Ovary (tissue), 7 donors: ENCODE measurements at regions not wholly inside any gene's neighbourhood (a gene's known extent, or its start where the extent isn't known, plus 50 kb on each side); places are given as distances from the start of the nearest gene placed in this dataset.

ENCODE experiments used
- DNase-seq, 5 donors: peaks; one replicate each; pipeline ENCODE4 v3.0.0-alpha.2; 2019 to 2020
- H3K27ac ChIP-seq, 2 donors: fragments of 200-600 bp; one replicate each; pipeline versions ENCODE4 v1.5.1 to v1.8.0; 2019 to 2022
- H3K27me3 ChIP-seq: fragments of 200-600 bp; one replicate; pipeline ENCODE4 v1.8.0; 2022
- H3K36me3 ChIP-seq: fragments of 200-600 bp; sonication (generic); one replicate; pipeline ENCODE4 v1.5.1; 2019
- H3K4me1 ChIP-seq: one replicate; pipeline ENCODE4 v1.8.1; 2013; ENCODE audit warnings: mild to moderate bottlenecking, moderate library complexity; ENCODE audit not compliant: insufficient read depth
- H3K4me3 ChIP-seq: fragments of 200-600 bp; sonication (generic); one replicate; pipeline ENCODE4 v1.5.1; 2017
- H3K9me3 ChIP-seq, 2 donors: fragments of 200-600 bp in 1 of 2; sonication (generic) in 1 of 2; one replicate each; pipeline versions ENCODE4 v1.5.1 to v1.8.1; 2013 to 2019; ENCODE audit warnings: mild to moderate bottlenecking in 1 of 2, moderate library complexity in 1 of 2
- EP300 ChIP-seq: sonication (generic); formaldehyde crosslinking; IDR thresholded peaks from one replicate; pipeline ENCODE4 v1.6.1; 2017; ENCODE audit warnings: antibody characterized with exemption
- POLR2A ChIP-seq: fragments of 450-650 bp; IDR thresholded peaks from one replicate; pipeline ENCODE4 v1.6.1; 2017; ENCODE audit warnings: antibody characterized with exemption, mild to moderate bottlenecking, moderate library complexity
- WGBS, 3 donors: extraction: QIAGEN DNeasy Blood & Tissue Kit in 1 of 3; methylation state at CpG; one replicate each; pipeline versions ENCODE4 v1.1.5 to v1.1.7; 2013 to 2017; 5-methylcytosine and 5-hydroxymethylcytosine counted together
- intact Hi-C, 4 donors: fragments of 100-400 bp; cut with DNase I; formaldehyde crosslinking; loops; one replicate each; pipeline versions ENCODE4 v1.11.0 to v1.15.1; 2022 to 2023
- TF ChIP-seq, protein P1 (sequence below), 3 donors: fragments of 450-650 bp in 2 of 3; fragments of 200-600 bp in 1 of 3; IDR thresholded peaks; one replicate each; pipeline versions ENCODE4 v1.5.1 to v1.8.0; 2016 to 2022; ENCODE audit warnings: antibody characterized with exemption in 3 of 3, mild to moderate bottlenecking in 1 of 3
- donor health status: DM: no; HTN: no; CAD: no; lungs with moderate emphysema.
- donor health status: DM: no; HTN: no; CAD: no.
- donor health status: Bipolar disorder and iron deficiency.
- donor health status: DM: no; HTN: no; CAD: no.
- donor health status: DM: yes; HTN: yes; CAD: no.

DNA sequence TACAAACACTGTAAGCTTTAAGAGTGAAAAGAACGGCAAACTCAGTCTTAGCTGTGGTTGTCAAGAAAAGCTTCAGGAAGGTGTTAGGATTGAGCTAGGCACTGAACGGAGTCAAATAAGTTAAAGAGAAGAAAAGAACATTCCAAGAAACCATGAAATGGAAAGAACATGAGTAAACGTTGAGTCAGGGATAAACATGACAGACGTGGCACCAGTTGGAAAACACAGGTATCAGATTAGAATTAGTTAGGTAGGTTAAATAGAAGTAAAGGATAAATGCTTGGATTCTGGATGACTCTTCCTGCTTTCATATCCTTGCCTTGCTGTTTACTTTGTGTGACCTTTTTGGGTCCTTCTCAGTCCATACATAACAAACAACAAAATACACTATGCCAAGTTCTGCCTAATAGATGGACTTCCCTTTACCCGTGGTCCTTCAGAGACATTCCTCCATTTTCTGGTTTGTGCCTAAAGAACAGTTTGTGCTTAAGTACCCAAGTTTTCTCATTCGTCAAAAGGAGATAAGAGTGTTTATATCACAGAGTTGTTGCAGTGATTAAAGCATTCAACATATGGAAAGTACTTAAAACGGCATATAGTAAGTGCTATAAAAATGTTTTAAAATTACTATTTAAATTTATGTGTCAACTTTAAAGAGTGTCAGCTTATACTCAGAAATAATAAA is 446.9 kb downstream of the TMA16 start:
- WGBS, 3 donors = 64 to 74% (median 68%) methylated on average over 7 of the region's 7 CpGs
- intact Hi-C loops = no loop called here
- no peaks in the 10 kb centered on the region for H3K9me3 ChIP-seq
- no peak for DNase-seq
- H3K4me1 ChIP-seq = no peaks in the 10 kb centered on the region
- no peak overlapping the region for H3K27ac ChIP-seq
- no peaks in the 10 kb centered on the region for H3K27me3 ChIP-seq
- TF ChIP-seq EP300 (no peak), POLR2A (no peak)
- TF ChIP-seq, protein P1, sequence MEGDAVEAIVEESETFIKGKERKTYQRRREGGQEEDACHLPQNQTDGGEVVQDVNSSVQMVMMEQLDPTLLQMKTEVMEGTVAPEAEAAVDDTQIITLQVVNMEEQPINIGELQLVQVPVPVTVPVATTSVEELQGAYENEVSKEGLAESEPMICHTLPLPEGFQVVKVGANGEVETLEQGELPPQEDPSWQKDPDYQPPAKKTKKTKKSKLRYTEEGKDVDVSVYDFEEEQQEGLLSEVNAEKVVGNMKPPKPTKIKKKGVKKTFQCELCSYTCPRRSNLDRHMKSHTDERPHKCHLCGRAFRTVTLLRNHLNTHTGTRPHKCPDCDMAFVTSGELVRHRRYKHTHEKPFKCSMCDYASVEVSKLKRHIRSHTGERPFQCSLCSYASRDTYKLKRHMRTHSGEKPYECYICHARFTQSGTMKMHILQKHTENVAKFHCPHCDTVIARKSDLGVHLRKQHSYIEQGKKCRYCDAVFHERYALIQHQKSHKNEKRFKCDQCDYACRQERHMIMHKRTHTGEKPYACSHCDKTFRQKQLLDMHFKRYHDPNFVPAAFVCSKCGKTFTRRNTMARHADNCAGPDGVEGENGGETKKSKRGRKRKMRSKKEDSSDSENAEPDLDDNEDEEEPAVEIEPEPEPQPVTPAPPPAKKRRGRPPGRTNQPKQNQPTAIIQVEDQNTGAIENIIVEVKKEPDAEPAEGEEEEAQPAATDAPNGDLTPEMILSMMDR (IDR thresholded peaks at IDR 0.05) = no peak
- H3K36me3 ChIP-seq = no peaks in the 10 kb centered on the region
- no peak overlapping the region for H3K4me3 ChIP-seq

DNA sequence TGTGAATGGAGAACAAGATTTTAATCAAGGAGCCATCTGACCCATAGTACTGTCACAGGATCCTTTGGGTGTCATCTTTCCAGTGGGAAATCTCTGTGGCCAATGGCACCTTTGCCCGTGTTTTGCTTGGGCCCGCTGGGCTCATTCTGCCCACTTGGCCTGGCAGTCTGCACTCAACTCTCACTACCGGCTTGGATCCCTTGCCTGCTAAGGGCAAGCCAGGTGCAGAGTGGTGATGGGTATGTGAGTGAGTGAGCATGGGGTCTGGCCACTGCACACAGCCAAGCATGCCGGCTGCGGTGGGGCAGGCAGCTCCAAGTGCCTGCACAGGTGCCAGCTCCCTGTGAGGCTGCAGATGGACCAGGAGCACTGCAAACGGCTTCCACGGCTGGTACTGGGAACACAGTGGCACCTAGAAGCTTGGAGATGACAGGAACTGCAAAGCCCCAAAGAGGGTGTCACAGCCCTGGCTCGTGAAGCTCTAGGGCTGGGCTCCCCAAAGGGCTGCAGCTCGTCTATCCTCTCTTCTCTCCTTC is 454.5 kb downstream of the TMA16 start:
- intact Hi-C loops = no loop called here

DNA sequence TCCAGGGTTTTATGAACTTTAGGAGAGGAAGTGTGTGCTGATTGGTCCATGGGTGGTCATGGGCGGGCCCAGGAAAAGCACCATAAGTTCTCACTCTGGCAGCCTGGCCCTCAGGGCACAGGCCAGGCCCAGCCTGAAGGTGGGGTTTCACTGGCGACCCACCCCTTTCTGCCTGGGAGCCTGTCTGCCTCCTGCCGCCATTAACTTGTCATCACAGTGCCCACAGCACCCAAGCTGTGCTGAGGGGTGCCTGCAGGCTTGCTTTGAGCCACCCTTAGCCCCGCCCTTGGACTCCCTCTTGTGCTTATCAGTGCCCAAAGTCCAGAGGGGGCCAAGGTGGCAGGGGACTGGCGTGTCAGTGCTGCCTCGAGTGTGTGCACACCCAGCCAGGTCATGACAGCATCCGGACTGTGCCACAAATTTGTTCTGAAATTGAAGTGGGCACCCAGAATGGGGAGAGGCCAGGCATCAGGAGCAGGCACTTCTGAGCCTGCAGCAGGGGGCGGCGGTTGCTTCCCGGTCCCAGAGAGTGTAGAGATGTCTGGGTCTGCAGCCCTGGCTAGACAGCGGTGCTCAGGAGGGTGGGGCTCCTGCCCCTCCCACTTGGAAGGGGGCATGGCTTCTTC is 455.6 kb downstream of the TMA16 start:
- whole genome bisulfite sequencing, 3 donors = 76 to 87% (median 83%) methylated on average over 8 to 11 of the region's 11 CpGs
- Histone ChIP-seq H3K27me3 (no peaks in the 10 kb centered on the region), H3K36me3 (no peaks in the 10 kb centered on the region), H3K4me3 (no peak overlapping the region), H3K4me1 (no peaks in the 10 kb centered on the region), H3K27ac (no peak overlapping the region), H3K9me3 (no peaks in the 10 kb centered on the region)
- DNase-seq = no peak
- TF ChIP-seq EP300 (no peak), POLR2A (no peak)
- TF ChIP-seq, protein P1 (IDR thresholded peaks at IDR 0.05) = no peak
- intact Hi-C loops = loop anchor here in 1 of 4 donors (2.0 kb wide), 1 partner anchor 1381 kb away; no protein-coding TSS in a partner anchor

More for the DNA sequence above, 454.5 kb downstream of the TMA16 start:
- Histone ChIP-seq H3K27me3 (no peaks in the 10 kb centered on the region), H3K36me3 (no peaks in the 10 kb centered on the region), H3K27ac (no peak overlapping the region), H3K9me3 (no peaks in the 10 kb centered on the region), H3K4me1 (no peaks in the 10 kb centered on the region), H3K4me3 (no peak overlapping the region)
- TF ChIP-seq EP300 (no peak), POLR2A (no peak)
- TF ChIP-seq, protein P1 (IDR thresholded peaks at IDR 0.05) = no peak
- WGBS, 3 donors = 83 to 86% (median 85%) methylated on average over 9 of the region's 9 CpGs
- DNase-seq = no peak

DNA sequence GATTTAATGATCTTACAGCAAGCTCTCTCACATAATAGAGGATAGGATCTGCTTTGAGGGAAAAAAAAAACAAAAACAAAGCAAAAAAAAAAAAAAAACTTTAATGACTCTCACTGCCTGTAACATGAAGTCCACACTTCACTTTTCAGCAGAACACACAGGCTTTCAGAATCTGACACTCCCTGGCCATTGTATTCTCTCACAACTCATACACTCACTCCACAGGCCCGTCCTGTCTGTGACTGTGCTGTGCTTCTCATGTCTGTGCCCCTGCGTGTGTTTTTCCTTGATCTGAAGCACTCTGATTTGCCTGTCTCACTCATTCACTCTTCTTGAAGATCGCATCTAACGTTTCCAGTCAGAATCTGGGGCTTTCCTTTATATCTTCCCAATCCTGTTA is 460.8 kb downstream of the TMA16 start:
- H3K27me3 ChIP-seq = no peaks in the 10 kb centered on the region
- 72 to 79% (median 72%) methylated on average over 4 of the region's 4 CpGs for WGBS, 3 donors
- no peaks in the 10 kb centered on the region for H3K36me3 ChIP-seq
- intact Hi-C loops = no loop called here
- no peak for TF ChIP-seq EP300
- TF ChIP-seq, protein P1 (IDR thresholded peaks at IDR 0.05) = no peak
- no peak for TF ChIP-seq POLR2A
- no peaks in the 10 kb centered on the region for H3K9me3 ChIP-seq
- H3K4me3 ChIP-seq = no peak overlapping the region
- DNase-seq = no peak
- H3K27ac ChIP-seq = no peak overlapping the region
- H3K4me1 ChIP-seq = no peaks in the 10 kb centered on the region
